CD4-positive, alpha-beta T cell treated with Interleukin-15 for 4 hours (primary cell): ENCODE measurements at regions not wholly inside any gene's neighbourhood (a gene's known extent, or its start where the extent isn't known, plus 50 kb on each side); places are given as distances from the start of the nearest gene placed in this dataset.
A peak's percentile ranks its signal among the peaks of the same experiment; 100 is the strongest.

Source experiments
- DNase-seq: peaks from one replicate; pipeline ENCODE4 v3.0.0-alpha.2; 2020; ENCODE audit warnings: low spot score

DNA sequence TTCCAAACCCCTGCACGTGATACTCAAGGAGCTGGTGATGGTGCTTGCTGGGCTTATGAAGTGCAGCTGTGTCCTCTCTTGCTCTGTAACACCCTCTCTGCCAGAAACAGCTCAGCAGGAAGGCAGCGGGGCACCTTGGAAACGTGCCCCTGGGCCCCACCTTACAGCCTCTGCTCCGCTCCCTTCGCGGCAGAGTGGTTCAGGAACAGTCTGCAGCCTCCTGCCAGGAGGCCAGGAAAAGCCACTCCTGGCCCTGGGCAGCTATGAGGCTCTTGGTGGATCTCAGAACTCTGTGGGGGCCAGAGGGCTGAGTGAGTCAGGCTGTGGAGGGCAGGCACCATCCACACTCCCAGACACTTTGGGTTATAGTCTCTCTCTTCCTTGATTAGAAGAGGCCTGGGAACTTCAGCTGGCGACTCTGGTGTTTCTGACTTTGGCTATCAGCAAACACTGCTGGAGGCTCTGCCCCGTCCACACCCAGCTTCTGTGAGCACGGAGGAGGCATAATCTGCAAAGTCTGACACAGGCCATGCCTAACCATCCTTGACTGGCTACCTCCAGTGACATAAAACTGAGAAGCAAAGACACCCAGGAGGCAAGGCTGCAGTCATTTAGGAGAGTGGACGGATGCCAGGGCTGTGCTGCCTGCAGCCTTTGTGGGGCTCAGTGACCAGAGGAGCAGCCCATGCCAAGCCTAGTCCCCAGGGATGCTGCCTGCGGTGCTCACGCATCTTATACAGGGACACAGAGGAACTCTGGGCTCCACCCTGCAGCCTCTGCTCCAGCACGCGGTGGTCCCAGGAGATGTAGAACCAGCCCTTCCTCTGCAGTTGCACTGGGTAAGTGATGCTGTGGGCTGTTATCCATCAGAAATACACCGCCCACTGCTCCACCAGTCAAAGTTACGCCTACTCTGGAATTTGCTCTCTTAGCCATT is 65.3 kb downstream of the METRNL start:
- DNase-seq: no peak

- no peak for DNase-seq
Measured at GRCh38 chr17:83145358-83145738, 65.9 kb downstream of the METRNL start.

DNA sequence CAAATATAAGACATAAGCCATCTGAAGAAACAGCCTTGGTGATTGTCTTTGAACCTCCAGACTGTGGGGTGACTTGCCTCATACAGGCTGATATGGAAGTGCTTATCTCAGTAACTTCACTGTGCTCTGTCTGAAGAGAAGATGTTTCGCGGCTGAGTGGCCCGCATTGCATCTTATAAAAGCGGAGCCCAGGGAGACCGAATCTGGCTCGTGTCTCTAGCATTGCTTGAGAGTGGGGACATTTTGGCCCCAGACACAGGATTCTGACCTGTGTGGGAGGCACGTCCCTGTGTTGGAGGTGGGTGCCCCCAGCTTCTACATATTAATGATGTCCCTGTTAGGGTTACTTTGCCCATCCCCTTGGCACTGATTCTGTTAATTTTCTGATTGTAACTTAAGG is 66.4 kb downstream of the METRNL start:
- no peak for DNase-seq

DNA sequence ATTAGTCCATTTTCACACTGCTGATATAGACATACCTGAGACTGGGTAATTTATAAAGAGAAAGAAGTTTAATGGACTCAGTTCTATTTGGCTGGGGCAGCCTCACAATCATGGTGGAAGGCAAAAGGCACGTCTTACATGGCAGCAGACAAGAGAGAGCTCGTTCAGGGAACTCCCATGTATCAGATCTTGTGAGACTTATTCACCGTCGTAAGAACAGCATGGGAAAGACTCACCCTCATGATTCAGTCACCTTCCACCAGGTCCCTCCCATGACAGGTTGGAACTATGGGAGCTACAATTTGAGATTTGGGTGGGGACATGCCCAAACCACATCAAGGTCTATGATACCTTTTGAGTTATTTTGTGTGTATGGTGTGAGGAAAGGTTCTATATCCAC is 66.9 kb downstream of the METRNL start:
- no peak for DNase-seq

DNA sequence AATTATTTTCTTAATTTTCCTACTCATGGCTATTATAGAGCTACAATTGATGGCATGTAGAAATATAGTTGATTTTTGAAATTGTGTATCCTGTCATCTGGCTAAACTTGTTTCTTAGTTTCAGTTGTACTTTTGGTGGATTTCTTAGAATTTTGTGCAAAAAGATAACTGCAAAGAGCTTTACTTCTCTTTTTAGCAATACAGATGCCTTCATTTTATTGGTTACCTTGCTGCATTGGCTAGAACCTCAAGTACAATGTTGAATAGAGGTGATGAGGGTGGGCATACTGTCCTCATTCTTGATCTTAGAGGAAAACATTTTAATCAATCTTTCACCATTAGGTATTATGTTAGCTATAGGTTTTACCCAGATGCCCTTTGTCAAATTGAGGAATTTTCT is 67.9 kb downstream of the METRNL start:
- no peak for DNase-seq

DNA sequence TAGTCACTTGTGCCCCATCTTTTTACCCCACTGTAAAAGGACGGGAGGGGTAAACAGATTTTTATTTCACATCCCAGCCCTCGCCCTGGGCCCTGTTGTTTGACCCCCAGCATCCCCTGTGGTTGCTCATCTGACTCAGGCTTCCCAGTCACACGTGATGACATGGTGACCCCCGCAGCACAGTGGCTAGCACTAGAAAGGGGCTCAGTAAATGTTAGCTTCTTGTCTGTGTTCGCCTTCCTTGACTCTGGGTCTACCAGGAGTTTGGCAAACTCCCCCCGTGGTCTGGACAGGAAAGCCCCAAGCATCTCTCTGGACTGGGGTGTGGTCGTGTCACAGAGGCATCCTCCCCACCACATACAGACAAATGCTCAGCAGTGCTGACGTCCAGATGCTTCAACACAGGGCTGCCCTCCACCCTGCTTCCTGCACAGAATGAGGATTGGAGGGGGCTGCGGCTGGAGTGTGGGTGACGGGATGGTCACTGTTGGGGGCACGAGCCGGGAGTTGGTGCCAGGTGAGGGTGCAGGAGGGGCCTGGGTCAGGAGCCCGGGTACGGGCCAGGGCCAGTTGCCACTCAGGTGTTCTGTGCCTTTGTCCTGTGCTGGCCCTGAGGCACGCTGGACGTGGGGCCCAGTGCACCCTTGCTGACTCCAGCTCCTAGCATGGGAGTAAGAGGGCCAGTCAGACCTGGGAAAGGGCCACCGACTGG is 69.1 kb downstream of the METRNL start:
- no peak for DNase-seq

DNA sequence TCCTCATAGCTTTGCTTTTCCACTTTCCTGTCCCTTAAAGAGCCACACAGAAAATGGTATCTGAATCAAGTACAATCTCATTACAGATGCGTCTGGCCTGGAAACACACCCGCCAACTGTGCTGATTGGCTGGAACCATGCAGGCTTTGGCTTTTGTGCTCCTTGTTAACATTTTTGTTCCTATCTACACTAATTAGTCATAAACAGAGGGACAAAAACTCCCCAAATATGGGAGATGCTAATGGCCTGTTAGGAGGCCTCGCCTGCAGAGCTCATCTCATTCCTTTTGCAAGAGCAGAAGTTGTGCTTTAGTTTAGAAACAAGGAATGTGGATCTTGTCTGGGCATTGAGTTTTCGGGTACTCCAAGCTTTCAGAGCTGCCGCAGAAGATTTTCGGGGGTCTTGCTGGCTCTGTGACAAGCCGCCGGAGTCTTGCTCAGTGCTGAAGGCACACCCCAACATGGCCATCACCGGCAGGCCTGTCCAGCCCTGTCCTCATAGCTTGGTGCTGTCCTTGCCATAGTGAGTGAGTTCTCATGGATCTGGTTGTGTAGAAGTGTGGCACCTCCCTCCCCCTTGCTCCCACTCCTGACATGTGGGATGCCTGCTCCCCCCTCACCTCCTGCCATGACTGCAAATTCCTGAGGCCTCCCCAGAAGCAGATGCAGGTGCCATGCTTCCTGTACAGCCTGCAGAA is 69.8 kb downstream of the METRNL start:
- no peak for DNase-seq

DNA sequence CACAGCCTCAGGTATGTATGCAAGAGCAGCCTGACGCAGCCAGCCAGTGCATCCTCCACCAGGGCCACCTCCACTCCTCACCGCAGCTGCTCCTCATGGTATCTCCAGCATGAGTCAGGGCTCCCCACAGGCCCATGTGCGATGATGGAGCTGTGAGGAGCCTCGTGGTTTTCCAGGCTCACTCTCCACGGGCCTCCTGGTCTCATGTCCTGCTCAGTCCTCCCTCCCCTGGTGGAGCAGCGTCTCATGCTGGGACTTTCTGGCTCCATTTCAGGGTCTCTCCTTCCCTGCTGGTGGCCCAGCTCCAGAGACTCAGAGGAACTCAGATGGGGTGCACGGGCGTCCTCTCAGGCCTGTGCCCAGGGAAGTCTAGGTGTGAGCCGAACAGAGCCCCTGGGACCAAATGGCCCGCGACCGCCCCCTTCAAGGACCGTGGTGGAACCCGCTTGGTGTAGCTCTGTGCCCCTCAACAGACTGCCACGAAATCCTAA is 70.4 kb downstream of the METRNL start:
- no peak for DNase-seq

DNA sequence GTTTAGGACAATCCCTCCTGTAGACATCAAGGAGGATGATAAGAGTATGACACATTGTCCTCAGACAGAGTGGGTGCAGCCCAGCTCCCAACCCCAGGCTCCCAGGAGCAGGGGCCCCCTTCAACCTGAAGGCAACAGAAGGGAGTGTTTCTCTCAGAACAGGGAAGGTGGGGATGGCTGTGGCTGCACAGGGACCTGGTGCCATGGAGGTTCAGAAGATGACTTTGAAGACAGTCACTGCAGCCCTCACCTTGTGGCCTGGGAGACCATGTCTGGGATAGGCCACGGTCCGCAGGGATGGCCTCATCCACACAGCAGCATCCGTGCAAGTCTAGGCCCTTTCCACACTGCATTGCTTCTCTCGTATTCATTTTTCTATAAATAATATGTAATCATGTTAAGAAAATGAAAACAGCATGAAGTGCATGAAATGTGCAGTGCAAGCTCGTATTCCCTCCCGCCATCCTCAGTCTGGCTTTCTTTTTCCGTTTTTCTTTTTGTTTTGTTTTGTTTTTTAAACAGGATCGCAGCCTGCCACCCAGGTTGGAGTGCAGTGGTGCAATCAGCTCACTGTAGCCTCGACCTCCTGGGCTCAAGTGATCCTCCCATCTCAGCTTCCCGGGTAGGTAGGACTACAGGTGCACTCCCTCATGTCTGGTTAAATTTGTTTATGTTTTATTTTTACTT is 71.1 kb downstream of the METRNL start:
- no peak for DNase-seq

DNA sequence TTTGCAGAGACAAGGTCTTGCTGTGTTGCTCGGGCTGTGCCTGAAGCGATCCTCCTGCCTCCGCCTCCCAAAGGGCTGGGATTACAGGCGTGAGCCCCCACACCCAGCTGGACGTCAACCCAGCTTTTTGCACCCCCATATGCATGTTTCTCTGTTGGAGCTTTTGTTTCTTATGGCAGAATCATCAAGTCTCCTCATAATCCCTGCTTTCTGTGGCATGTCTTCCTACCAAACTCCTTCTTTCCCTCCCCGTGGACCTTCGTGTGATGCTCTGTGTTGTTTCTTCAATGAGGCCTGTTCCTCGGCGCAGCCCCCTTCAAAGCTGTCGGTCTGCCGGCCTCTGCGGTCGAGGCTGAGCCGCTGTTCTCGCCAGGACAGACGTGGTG is 71.6 kb downstream of the METRNL start:
- no peak for DNase-seq

- DNase-seq: no peak
Measured at GRCh38 chr17:83151442-83152226, 72.2 kb downstream of the METRNL start.

DNA sequence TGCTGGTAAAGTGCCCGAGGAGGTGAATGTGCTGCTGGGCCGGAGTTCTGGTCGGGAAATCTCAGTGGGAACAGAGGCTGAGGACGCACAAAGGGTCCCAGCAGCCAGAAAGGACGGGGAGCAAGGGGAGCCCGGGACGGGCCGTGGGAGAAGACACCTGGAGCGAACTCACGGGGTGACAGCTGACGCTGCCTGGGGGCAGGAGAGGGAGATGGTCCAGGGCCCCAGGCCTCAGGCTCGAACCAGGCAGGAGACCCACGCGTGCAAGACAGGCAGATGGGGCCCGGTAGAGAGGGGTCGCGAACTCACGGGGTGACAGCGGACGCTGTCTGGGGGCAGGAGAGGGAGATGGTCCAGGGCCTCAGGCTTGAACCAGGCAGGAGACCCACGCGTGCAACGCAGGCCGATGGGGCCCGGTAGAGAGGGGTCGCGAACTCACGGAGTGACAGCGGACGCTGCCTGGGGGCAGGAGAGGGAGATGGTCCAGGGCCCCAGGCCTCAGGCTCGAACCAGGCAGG is 72.9 kb downstream of the METRNL start:
- no peak for DNase-seq

- peak; percentile 13 for DNase-seq
Measured at GRCh38 chr17:83152745-83153611, 73.6 kb downstream of the METRNL start.

GRCh38 chr17:83153681-83154310 is 74.4 kb downstream of the METRNL start:
- DNase-seq: no peak

GRCh38 chr17:83154311-83155127 is 75.1 kb downstream of the METRNL start:
- no peak for DNase-seq

DNA sequence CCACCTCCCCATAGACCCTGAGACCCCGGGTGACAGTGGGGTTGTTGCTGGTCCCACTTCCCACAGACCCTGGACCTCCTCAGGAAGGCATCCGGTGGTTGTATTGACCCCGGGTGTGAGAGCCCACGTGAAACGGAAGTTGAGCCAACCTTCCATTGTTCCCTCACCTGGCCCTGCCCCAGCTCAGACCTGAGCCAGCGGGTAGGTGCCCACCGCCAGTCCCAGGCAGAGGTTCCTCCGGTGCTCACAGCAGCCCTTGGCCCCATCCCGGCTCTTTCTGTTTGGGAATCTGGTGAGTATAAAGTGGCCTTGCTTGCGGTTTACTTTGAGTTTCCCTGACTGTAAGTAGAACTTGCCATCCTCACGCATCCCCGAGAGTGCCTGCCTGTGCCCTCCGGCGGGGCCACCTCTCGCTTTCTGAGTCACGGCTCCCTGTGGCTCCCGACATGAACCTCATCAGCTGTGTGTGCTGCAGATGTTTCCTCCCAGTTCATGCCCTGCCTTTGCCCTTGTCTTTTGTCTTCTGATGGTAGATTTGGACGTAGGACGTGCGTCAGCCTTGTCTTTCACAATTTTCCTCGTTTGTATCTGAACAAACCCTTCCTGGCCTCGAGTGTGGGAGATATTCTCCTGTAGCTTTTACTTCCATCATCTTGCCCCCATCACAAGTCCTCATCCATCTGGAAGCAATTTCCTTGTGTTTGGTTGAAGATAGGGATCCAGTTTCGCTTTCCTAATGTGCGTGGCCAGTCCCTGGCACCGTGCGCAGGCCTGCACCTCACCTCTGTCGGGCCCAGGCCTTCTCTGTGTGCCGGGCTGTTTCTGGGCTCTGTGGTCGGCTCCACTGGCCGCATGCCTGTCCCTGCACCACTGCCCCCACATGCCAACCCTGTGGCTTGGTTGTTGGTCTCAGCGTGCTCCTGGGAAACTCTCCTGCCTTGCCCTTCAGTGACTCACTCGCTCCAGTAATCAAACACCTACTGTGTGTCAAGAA is 76.0 kb downstream of the METRNL start:
- DNase-seq: peak; percentile 4

GRCh38 chr17:83156408-83156807 is 77.0 kb downstream of the METRNL start:
- no peak for DNase-seq
